Glutamatergic neuron (in vitro differentiated cells): ENCODE measurements at regions not wholly inside any gene's neighbourhood (a gene's known extent, or its start where the extent isn't known, plus 50 kb on each side); places are given as distances from the start of the nearest gene placed in this dataset. TPM values are rescaled to one million over a fixed set of nuclear protein-coding genes. Genes with fewer than 3 reads are reported as not detected.
A peak's percentile ranks its signal among the peaks of the same experiment; 100 is the strongest.
"Not testable (repeated sequence)": the region's sequence is repeated elsewhere in the genome, so short reads cannot be mapped to it uniquely, and the experiment has no call there.

Source experiments
- DNase-seq: peaks from one replicate; pipeline ENCODE4 v3.0.0; 2022
- H3K27ac Mint-ChIP-seq: one replicate; pipeline ENCODE4 v1.8.0; 2020; ENCODE audit warnings: mild to moderate bottlenecking, mixed read lengths, inconsistent platforms; ENCODE audit not compliant: unreplicated experiment
- H3K27me3 Mint-ChIP-seq: one replicate; pipeline ENCODE4 v1.8.0; 2020; ENCODE audit warnings: mild to moderate bottlenecking, moderate library complexity, mixed read lengths, inconsistent platforms; ENCODE audit not compliant: unreplicated experiment
- H3K36me3 Mint-ChIP-seq: one replicate; pipeline ENCODE4 v1.8.0; 2020; ENCODE audit warnings: mild to moderate bottlenecking, mixed read lengths, inconsistent platforms; ENCODE audit not compliant: unreplicated experiment
- H3K4me1 Mint-ChIP-seq: one replicate; pipeline ENCODE4 v1.8.0; 2020; ENCODE audit warnings: mild to moderate bottlenecking, low read depth, mixed read lengths, inconsistent platforms; ENCODE audit not compliant: unreplicated experiment
- H3K4me3 Mint-ChIP-seq: one replicate; pipeline ENCODE4 v1.8.0; 2020; ENCODE audit warnings: mild to moderate bottlenecking, mixed read lengths, inconsistent platforms; ENCODE audit not compliant: unreplicated experiment
- H3K9me3 Mint-ChIP-seq: one replicate; pipeline ENCODE4 v1.8.0; 2020; ENCODE audit warnings: mild to moderate bottlenecking, moderate library complexity, mixed read lengths, inconsistent platforms; ENCODE audit not compliant: unreplicated experiment
- CTCF ChIP-seq: fragments of 200-600 bp; sonication (generic); IDR thresholded peaks from one replicate; pipeline ENCODE4 v1.5.0; 2021; ENCODE audit not compliant: partially characterized antibody, unreplicated experiment
- microRNA-seq: library from miRNA; unstranded; fragments of <30 nt; microRNA quantifications from one replicate; pipeline ENCODE4, GENCODE V29; 2020; ENCODE audit not compliant: unreplicated experiment

- no peak for DNase-seq
- no peak overlapping the region for H3K4me3 Mint-ChIP-seq
- no peaks in the 10 kb centered on the region for H3K36me3 Mint-ChIP-seq
- no peak for TF ChIP-seq CTCF
- no peaks in the 10 kb centered on the region for H3K9me3 Mint-ChIP-seq
- no peak overlapping the region for H3K27ac Mint-ChIP-seq
- H3K27me3 Mint-ChIP-seq, result no peaks in the 10 kb centered on the region
- no peaks in the 10 kb centered on the region for H3K4me1 Mint-ChIP-seq
Measured at GRCh38 chr10:56469482-56469881, 108.4 kb upstream of the ZWINT start.

- Mint-ChIP-seq H3K9me3 (no peaks in the 10 kb centered on the region), H3K27ac (no peak overlapping the region), H3K4me1 (no peaks in the 10 kb centered on the region), H3K4me3 (no peak overlapping the region), H3K27me3 (no peaks in the 10 kb centered on the region), H3K36me3 (no peaks in the 10 kb centered on the region)
- no peak for TF ChIP-seq CTCF
- no peak for DNase-seq
Measured at GRCh38 chr10:56466005-56466404, 104.9 kb upstream of the ZWINT start.

- peaks cover 1% of the 10 kb centered on the region for H3K27me3 Mint-ChIP-seq
- TF ChIP-seq CTCF, result peak; percentile 51
- H3K4me3 Mint-ChIP-seq, result no peak overlapping the region
- peaks cover 1% of the 10 kb centered on the region for H3K4me1 Mint-ChIP-seq
- H3K9me3 Mint-ChIP-seq, result peaks cover 9% of the 10 kb centered on the region
- H3K36me3 Mint-ChIP-seq, result peaks cover 10% of the 10 kb centered on the region
- H3K27ac Mint-ChIP-seq, result no peak overlapping the region
- no peak for DNase-seq
Measured at GRCh38 chr10:56449770-56450169, 88.7 kb upstream of the ZWINT start.

- not testable (repeated sequence) for DNase-seq, H3K4me3 Mint-ChIP-seq, H3K4me1 Mint-ChIP-seq, H3K27me3 Mint-ChIP-seq, H3K27ac Mint-ChIP-seq, H3K9me3 Mint-ChIP-seq, H3K36me3 Mint-ChIP-seq
Measured at GRCh38 chr10:56447613-56448012, 86.6 kb upstream of the ZWINT start.

- DNase-seq, H3K27ac Mint-ChIP-seq, H3K36me3 Mint-ChIP-seq, H3K4me3 Mint-ChIP-seq, H3K4me1 Mint-ChIP-seq, H3K27me3 Mint-ChIP-seq, H3K9me3 Mint-ChIP-seq: not testable (repeated sequence)
Measured at GRCh38 chr10:56441337-56441736, 80.3 kb upstream of the ZWINT start.

Small RNA genes in the stretch of these regions (microRNA-seq; reads per million reads assigned to microRNA genes)
- not detected for gene MIR3924
